ENCODE measurements at regions not wholly inside any gene's neighbourhood (a gene's known extent, or its start where the extent isn't known, plus 50 kb on each side); places are given as distances from the start of the nearest gene placed in this dataset.

DNA sequence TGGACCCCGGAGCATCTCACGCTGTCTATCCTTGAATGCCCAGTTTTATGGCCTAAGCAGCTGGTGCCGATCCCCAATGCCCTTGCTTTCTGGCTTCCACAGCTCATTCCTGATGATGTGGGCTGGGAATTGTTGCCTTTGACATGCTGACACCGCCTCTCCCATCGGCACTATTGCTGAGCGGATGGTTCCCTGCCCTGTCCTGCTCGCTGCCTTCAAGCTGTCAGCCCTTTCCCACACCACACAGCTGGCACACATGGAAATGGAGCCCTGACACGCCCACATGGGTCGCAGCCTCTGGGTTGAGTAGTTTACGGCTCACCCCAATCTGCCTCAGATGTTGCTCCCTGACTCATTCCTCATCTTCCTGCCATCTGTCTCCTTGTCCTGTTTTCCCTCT is 110.2 kb upstream of the SESN3 start:
- H3K9ac ChIP-seq (ENCODE audit: low read length) = no peak overlapping the region
- H3K36me3 ChIP-seq (ENCODE audit: insufficient read depth, low read length) = no peaks in the 10 kb centered on the region
- no peak for DNase-seq
- H3K79me2 ChIP-seq (ENCODE audit: low read length) = no peaks in the 10 kb centered on the region
- H4K20me1 ChIP-seq (ENCODE audit: insufficient read depth, low read depth, low read length) = no peaks in the 10 kb centered on the region
- no peaks in the 10 kb centered on the region for H3K9me3 ChIP-seq (ENCODE audit: low read length)
- H2AFZ ChIP-seq (ENCODE audit: low read length) = no peak overlapping the region
- no peaks in the 10 kb centered on the region for H3K9me2 ChIP-seq (replicated peaks; ENCODE audit: insufficient read depth, low read length)
- no peaks in the 10 kb centered on the region for H3K4me1 ChIP-seq (ENCODE audit: low read length)
- no peak overlapping the region for H3K27ac ChIP-seq (ENCODE audit: low read length)
- H3K27me3 ChIP-seq (ENCODE audit: low read length) = no peaks in the 10 kb centered on the region
- H3K4me3 ChIP-seq (ENCODE audit: low read length) = no peak overlapping the region
- H3K4me2 ChIP-seq (ENCODE audit: low read depth, low read length, poor library complexity, severe bottlenecking) = no peak overlapping the region

DNA sequence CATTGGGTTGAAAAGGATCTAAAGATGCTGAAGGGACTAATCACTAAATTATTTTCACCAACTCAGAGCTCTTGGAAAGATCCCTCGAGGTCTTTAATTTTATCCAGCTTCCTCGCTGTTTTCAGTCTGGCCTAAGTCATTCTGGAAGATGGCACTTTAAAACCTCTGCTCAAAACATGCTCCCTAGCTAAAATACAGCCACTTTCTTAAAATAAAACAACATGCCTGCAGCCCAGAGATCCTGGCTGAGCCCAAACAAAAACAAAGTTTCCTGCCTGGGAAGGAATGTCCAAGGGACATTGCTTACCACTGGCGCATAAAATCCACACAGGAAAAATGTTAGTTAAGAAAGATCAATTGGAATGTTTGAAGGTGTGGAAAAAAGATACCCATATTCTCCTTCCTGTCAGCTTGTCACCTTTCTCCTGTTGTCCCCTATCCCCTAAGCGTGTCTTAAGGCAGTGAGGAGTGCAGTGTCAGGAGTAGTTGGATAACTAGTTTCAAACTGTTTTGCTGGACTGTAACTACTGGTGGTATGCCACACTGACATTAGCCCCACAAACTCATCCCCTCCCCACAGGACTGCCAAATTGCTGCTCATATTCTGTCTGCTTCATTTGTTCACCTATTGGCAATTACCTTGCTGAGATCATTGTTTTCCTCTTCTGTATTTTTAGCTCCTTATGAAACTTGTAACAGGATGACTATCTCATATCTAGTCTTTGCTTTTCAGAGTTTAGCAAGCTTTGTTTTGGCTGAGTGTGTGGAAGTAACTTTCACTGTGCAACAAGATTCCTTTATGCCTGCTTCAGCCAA is 108.3 kb upstream of the SESN3 start:
- H3K4me3 ChIP-seq (ENCODE audit: low read length) = no peak overlapping the region
- no peak overlapping the region for H2AFZ ChIP-seq (ENCODE audit: low read length)
- no peaks in the 10 kb centered on the region for H3K9me3 ChIP-seq (ENCODE audit: low read length)
- no peak overlapping the region for H3K4me2 ChIP-seq (ENCODE audit: low read depth, low read length, poor library complexity, severe bottlenecking)
- H3K4me1 ChIP-seq (ENCODE audit: low read length) = peaks cover 2% of the 10 kb centered on the region; the same call in 1 of the 2 replicates
- H3K9me2 ChIP-seq (replicated peaks; ENCODE audit: insufficient read depth, low read length) = no peaks in the 10 kb centered on the region
- H3K27ac ChIP-seq (ENCODE audit: low read length) = no peak overlapping the region
- H3K79me2 ChIP-seq (ENCODE audit: low read length) = no peaks in the 10 kb centered on the region
- DNase-seq = no peak
- H3K36me3 ChIP-seq (ENCODE audit: insufficient read depth, low read length) = no peaks in the 10 kb centered on the region
- no peaks in the 10 kb centered on the region for H4K20me1 ChIP-seq (ENCODE audit: insufficient read depth, low read depth, low read length)
- no peaks in the 10 kb centered on the region for H3K27me3 ChIP-seq (ENCODE audit: low read length)
- no peak overlapping the region for H3K9ac ChIP-seq (ENCODE audit: low read length)

- Histone ChIP-seq H3K27ac (ENCODE audit: low read length) (no peak overlapping the region), H3K27me3 (ENCODE audit: low read length) (no peaks in the 10 kb centered on the region), H3K4me3 (ENCODE audit: low read length) (no peak overlapping the region), H3K9ac (ENCODE audit: low read length) (no peak overlapping the region), H4K20me1 (ENCODE audit: insufficient read depth, low read depth, low read length) (no peaks in the 10 kb centered on the region), H3K9me2 (replicated peaks; ENCODE audit: insufficient read depth, low read length) (no peaks in the 10 kb centered on the region; the same call in 1 of the 2 replicates), H3K9me3 (ENCODE audit: low read length) (no peaks in the 10 kb centered on the region), H2AFZ (ENCODE audit: low read length) (no peak overlapping the region), H3K79me2 (ENCODE audit: low read length) (no peaks in the 10 kb centered on the region), H3K4me1 (ENCODE audit: low read length) (peaks cover 2% of the 10 kb centered on the region; the same call in 1 of the 2 replicates), H3K4me2 (ENCODE audit: low read depth, low read length, poor library complexity, severe bottlenecking) (no peak overlapping the region), H3K36me3 (ENCODE audit: insufficient read depth, low read length) (no peaks in the 10 kb centered on the region)
- DNase-seq = no peak
These were observed 107.5 kb upstream of the SESN3 start for GRCh38 chr11:95338430-95338991.

DNA sequence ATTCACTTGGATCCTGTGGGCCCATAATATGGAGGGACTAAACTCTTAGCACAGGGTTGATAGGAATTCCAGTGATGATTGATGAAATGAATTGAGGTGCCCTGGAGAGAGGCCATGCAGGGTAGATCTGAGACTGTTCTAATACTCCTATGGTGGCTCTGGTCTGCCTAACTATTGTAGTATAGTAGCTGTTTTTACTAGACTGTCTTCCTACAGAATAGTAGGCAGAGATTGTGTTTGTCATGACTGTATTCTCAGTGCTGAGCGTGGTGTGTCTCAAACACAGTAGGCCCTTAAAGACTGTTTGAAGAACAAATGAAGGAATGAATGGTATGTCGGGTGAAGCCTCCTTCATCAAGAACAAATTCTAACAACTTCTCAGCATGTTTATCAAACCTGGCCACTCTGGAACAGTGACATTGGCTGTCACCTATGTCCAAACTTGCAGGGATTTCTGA is 107.0 kb upstream of the SESN3 start:
- H3K9ac ChIP-seq (ENCODE audit: low read length) = no peak overlapping the region

DNA sequence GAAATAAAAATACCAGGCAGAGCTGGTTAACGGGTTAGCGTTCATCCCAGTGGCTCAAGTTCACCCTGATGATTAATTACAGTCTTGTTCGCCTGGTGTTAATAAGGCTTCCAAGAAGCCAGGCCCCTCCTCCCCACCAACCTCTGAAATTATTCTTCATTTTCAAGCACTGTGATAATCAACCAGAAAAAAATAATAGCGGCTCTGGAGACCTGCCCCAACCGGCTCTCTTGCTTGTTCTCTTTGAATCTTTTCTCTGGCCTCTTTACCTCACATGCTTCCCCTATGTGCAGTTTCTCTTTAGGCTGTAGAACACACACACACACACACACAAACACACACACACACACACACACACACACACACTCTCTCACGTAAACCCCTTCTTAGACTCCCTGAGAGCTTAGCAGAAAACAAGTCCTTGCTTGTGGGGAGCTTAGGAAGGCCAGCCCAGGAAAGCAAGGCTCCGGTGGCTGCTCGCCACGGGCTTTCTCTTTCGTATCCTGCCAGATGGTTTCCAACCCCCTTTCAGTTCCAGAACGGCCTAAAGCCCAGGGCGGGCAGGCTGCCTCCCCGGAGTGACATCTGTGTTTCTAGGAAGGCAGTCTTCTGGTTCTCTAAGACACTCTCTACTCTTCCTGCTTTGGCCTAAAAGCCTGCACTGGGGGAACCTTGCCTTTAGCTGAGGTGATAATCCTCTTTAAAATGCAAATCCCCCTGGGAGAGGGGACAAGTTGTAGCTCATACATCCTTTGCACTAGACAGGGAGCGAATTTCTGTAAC is 106.4 kb upstream of the SESN3 start:
- no peaks in the 10 kb centered on the region for H3K27me3 ChIP-seq (ENCODE audit: low read length)
- H3K36me3 ChIP-seq (ENCODE audit: insufficient read depth, low read length) = no peaks in the 10 kb centered on the region
- no peaks in the 10 kb centered on the region for H4K20me1 ChIP-seq (ENCODE audit: insufficient read depth, low read depth, low read length)
- no peaks in the 10 kb centered on the region; the same call in 1 of the 2 replicates for H3K9me2 ChIP-seq (replicated peaks; ENCODE audit: insufficient read depth, low read length)
- H3K4me3 ChIP-seq (ENCODE audit: low read length) = no peak overlapping the region
- peaks cover 3% of the 10 kb centered on the region for H3K4me1 ChIP-seq (ENCODE audit: low read length)
- no peak for DNase-seq
- H3K27ac ChIP-seq (ENCODE audit: low read length) = no peak overlapping the region
- H3K4me2 ChIP-seq (ENCODE audit: low read depth, low read length, poor library complexity, severe bottlenecking) = no peak overlapping the region
- no peaks in the 10 kb centered on the region for H3K79me2 ChIP-seq (ENCODE audit: low read length)
- no peak overlapping the region for H3K9ac ChIP-seq (ENCODE audit: low read length)
- no peak overlapping the region for H2AFZ ChIP-seq (ENCODE audit: low read length)
- no peaks in the 10 kb centered on the region for H3K9me3 ChIP-seq (ENCODE audit: low read length)

More for the DNA sequence above, 107.0 kb upstream of the SESN3 start:
- H3K36me3 ChIP-seq (ENCODE audit: insufficient read depth, low read length) = no peaks in the 10 kb centered on the region
- no peaks in the 10 kb centered on the region for H3K79me2 ChIP-seq (ENCODE audit: low read length)
- no peak overlapping the region for H2AFZ ChIP-seq (ENCODE audit: low read length)
- no peaks in the 10 kb centered on the region for H4K20me1 ChIP-seq (ENCODE audit: insufficient read depth, low read depth, low read length)
- peaks cover 2% of the 10 kb centered on the region; the same call in 1 of the 2 replicates for H3K4me1 ChIP-seq (ENCODE audit: low read length)
- H3K9me3 ChIP-seq (ENCODE audit: low read length) = no peaks in the 10 kb centered on the region
- no peaks in the 10 kb centered on the region; the same call in 1 of the 2 replicates for H3K9me2 ChIP-seq (replicated peaks; ENCODE audit: insufficient read depth, low read length)
- DNase-seq = no peak
- no peaks in the 10 kb centered on the region for H3K27me3 ChIP-seq (ENCODE audit: low read length)
- no peak overlapping the region for H3K27ac ChIP-seq (ENCODE audit: low read length)
- H3K4me2 ChIP-seq (ENCODE audit: low read depth, low read length, poor library complexity, severe bottlenecking) = no peak overlapping the region
- no peak overlapping the region for H3K4me3 ChIP-seq (ENCODE audit: low read length)

DNA sequence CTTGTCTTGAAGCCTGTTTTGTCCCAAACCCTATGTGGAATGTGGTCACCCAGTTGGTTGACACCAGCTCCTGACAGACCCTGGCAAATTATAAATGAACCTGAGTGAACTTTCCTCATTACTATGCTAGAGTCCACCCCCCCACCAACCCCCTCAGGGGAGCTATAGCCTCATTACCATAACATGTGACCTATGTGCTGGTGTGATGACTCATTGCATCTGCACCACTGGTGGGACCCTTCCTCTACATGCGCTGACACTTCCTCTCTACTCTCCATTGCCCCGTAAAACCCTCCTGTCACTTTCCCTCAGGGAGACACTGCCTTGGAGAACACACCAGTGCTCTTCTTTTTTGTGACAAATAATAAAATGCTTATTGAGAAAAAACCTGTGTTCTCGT is 105.0 kb upstream of the SESN3 start:
- Histone ChIP-seq H3K27me3 (ENCODE audit: low read length) (no peaks in the 10 kb centered on the region), H2AFZ (ENCODE audit: low read length) (no peak overlapping the region), H3K9me2 (replicated peaks; ENCODE audit: insufficient read depth, low read length) (no peaks in the 10 kb centered on the region; the same call in 1 of the 2 replicates), H3K9ac (ENCODE audit: low read length) (no peak overlapping the region), H3K36me3 (ENCODE audit: insufficient read depth, low read length) (no peaks in the 10 kb centered on the region), H3K4me2 (ENCODE audit: low read depth, low read length, poor library complexity, severe bottlenecking) (no peak overlapping the region), H4K20me1 (ENCODE audit: insufficient read depth, low read depth, low read length) (no peaks in the 10 kb centered on the region), H3K4me3 (ENCODE audit: low read length) (no peak overlapping the region), H3K9me3 (ENCODE audit: low read length) (no peaks in the 10 kb centered on the region), H3K27ac (ENCODE audit: low read length) (no peak overlapping the region), H3K79me2 (ENCODE audit: low read length) (no peaks in the 10 kb centered on the region), H3K4me1 (ENCODE audit: low read length) (peaks cover 7% of the 10 kb centered on the region)
- no peak for DNase-seq

- Histone ChIP-seq H3K9ac (ENCODE audit: low read length) (no peak overlapping the region), H3K9me3 (ENCODE audit: low read length) (no peaks in the 10 kb centered on the region), H3K4me1 (ENCODE audit: low read length) (peaks cover 6% of the 10 kb centered on the region), H2AFZ (ENCODE audit: low read length) (no peak overlapping the region), H3K27me3 (ENCODE audit: low read length) (no peaks in the 10 kb centered on the region; the same call in 1 of the 2 replicates), H3K36me3 (ENCODE audit: insufficient read depth, low read length) (no peaks in the 10 kb centered on the region), H3K4me2 (ENCODE audit: low read depth, low read length, poor library complexity, severe bottlenecking) (no peak overlapping the region), H3K9me2 (replicated peaks; ENCODE audit: insufficient read depth, low read length) (no peaks in the 10 kb centered on the region; the same call in 1 of the 2 replicates), H3K27ac (ENCODE audit: low read length) (no peak overlapping the region), H3K79me2 (ENCODE audit: low read length) (no peaks in the 10 kb centered on the region), H4K20me1 (ENCODE audit: insufficient read depth, low read depth, low read length) (no peaks in the 10 kb centered on the region), H3K4me3 (ENCODE audit: low read length) (no peak overlapping the region)
- DNase-seq = no peak
These were observed 100.2 kb upstream of the SESN3 start for GRCh38 chr11:95331161-95331560.

GRCh38 chr11:95330302-95330701 is 99.3 kb upstream of the SESN3 start:
- H3K4me1 ChIP-seq (ENCODE audit: low read length) = peaks cover 4% of the 10 kb centered on the region
- H3K4me3 ChIP-seq (ENCODE audit: low read length) = no peak overlapping the region
- H3K27me3 ChIP-seq (ENCODE audit: low read length) = no peaks in the 10 kb centered on the region; the same call in 1 of the 2 replicates
- no peaks in the 10 kb centered on the region; the same call in 1 of the 2 replicates for H3K9me2 ChIP-seq (replicated peaks; ENCODE audit: insufficient read depth, low read length)
- no peaks in the 10 kb centered on the region for H3K79me2 ChIP-seq (ENCODE audit: low read length)
- H3K9me3 ChIP-seq (ENCODE audit: low read length) = no peaks in the 10 kb centered on the region
- H2AFZ ChIP-seq (ENCODE audit: low read length) = no peak overlapping the region
- no peak overlapping the region for H3K9ac ChIP-seq (ENCODE audit: low read length)
- no peak for DNase-seq
- no peaks in the 10 kb centered on the region for H4K20me1 ChIP-seq (ENCODE audit: insufficient read depth, low read depth, low read length)
- no peak overlapping the region for H3K27ac ChIP-seq (ENCODE audit: low read length)
- no peak overlapping the region for H3K4me2 ChIP-seq (ENCODE audit: low read depth, low read length, poor library complexity, severe bottlenecking)
- no peaks in the 10 kb centered on the region for H3K36me3 ChIP-seq (ENCODE audit: insufficient read depth, low read length)
